SU-DHL-6 (cell line): ENCODE measurements at regions not wholly inside any gene's neighbourhood (a gene's known extent, or its start where the extent isn't known, plus 50 kb on each side); places are given as distances from the start of the nearest gene placed in this dataset.

Source experiments
- H2AFZ ChIP-seq: fragments of 200-600 bp; sonication (generic); 2 replicates; pipeline ENCODE4 v1.6.1; 2014; ENCODE audit warnings: low read depth, mild to moderate bottlenecking, moderate library complexity, mixed read lengths, antibody characterized with exemption, low read length; ENCODE audit not compliant: severe bottlenecking
- H3F3A ChIP-seq: fragments of 200-600 bp; shearing (Covaris generic); 2 replicates; pipeline ENCODE4 v1.6.0; 2016; ENCODE audit warnings: antibody characterized with exemption, mild to moderate bottlenecking; ENCODE audit not compliant: insufficient read depth
- H3K27ac ChIP-seq: fragments of 200-600 bp; sonication (generic); 2 replicates; pipeline ENCODE4 v1.5.1; 2016; ENCODE audit warnings: low read depth, mild to moderate bottlenecking, low read length, moderate library complexity, mixed read lengths
- H3K27me3 ChIP-seq: fragments of 200-600 bp; sonication (generic), shearing (Covaris generic); 2 replicates; pipeline ENCODE4 v1.6.0; 2014; ENCODE audit warnings: mild to moderate bottlenecking, low read length
- H3K36me3 ChIP-seq: fragments of 200-600 bp; sonication (generic); 2 replicates; pipeline ENCODE4 v1.6.1; 2014; ENCODE audit warnings: mild to moderate bottlenecking, low read length, mixed read lengths
- H3K4me2 ChIP-seq: fragments of 300-600, 200-600 bp; shearing (Covaris generic), sonication (generic); 2 replicates; pipeline ENCODE4 v1.6.0; 2014; ENCODE audit warnings: low read length, low read depth, mild to moderate bottlenecking; ENCODE audit not compliant: poor library complexity, severe bottlenecking
- H3K4me3 ChIP-seq: fragments of 200-600 bp; sonication (generic); 2 replicates; pipeline ENCODE4 v1.5.1; 2014; ENCODE audit warnings: antibody characterized with exemption, low read length, mild to moderate bottlenecking, mixed read lengths; ENCODE audit not compliant: insufficient read depth, poor library complexity, severe bottlenecking
- H3K79me2 ChIP-seq: fragments of 200-600 bp; sonication (generic); 2 replicates; pipeline ENCODE4 v1.6.1; 2014; ENCODE audit warnings: mild to moderate bottlenecking, low read length, moderate library complexity; ENCODE audit not compliant: insufficient read depth
- H3K9ac ChIP-seq: fragments of 200-600 bp; sonication (generic); 2 replicates; pipeline ENCODE4 v1.7.0; 2014; ENCODE audit warnings: mild to moderate bottlenecking, low read length
- H3K9me2 ChIP-seq: fragments of 200-600 bp; sonication (generic); replicated peaks from 2 replicates; pipeline ENCODE4 v1.6.1; 2014; ENCODE audit warnings: low read length; ENCODE audit not compliant: insufficient read depth
- H3K9me3 ChIP-seq: fragments of 200-600 bp; sonication (generic); 2 replicates; pipeline ENCODE4 v1.6.1; 2014; ENCODE audit warnings: low read length, mixed read lengths; ENCODE audit not compliant: insufficient read depth
- H4K20me1 ChIP-seq: fragments of 200-600 bp; sonication (generic); 2 replicates; pipeline ENCODE4 v1.6.1; 2014; ENCODE audit warnings: low read depth, mild to moderate bottlenecking, antibody characterized with exemption, low read length, moderate library complexity, mixed read lengths
- CTCF ChIP-seq: fragments of 200-600 bp; sonication (generic); IDR thresholded peaks from one replicate; pipeline ENCODE4 v1.5.1; 2017; ENCODE audit warnings: antibody characterized with exemption, mild to moderate bottlenecking, low read length, moderate library complexity; ENCODE audit not compliant: insufficient read depth, poor library complexity, severe bottlenecking
- EZH2phosphoT487 ChIP-seq: fragments of 200-600 bp; sonication (generic), shearing (Covaris generic); conservative IDR thresholded peaks from 2 replicates; pipeline ENCODE4 v1.6.1; 2018; ENCODE audit warnings: mild to moderate bottlenecking, antibody characterized with exemption, low read length, moderate library complexity, mixed read lengths

GRCh38 chr6:917296-917695, 224.4 kb upstream of the EXOC2 start:
- Histone ChIP-seq H3K9me2 (no peaks in the 10 kb centered on the region), H3K9me3 (no peaks in the 10 kb centered on the region), H2AFZ (no peak overlapping the region), H3K27ac (no peak overlapping the region), H4K20me1 (no peaks in the 10 kb centered on the region), H3K4me2 (no peak overlapping the region), H3K9ac (no peak overlapping the region), H3F3A (no peaks in the 10 kb centered on the region), H3K79me2 (no peaks in the 10 kb centered on the region), H3K27me3 (no peaks in the 10 kb centered on the region), H3K4me3 (no peak overlapping the region), H3K36me3 (no peaks in the 10 kb centered on the region)
- no peak for TF ChIP-seq EZH2phosphoT487
- no peak for TF ChIP-seq CTCF

GRCh38 chr6:916131-916530, 223.2 kb upstream of the EXOC2 start:
- no peaks in the 10 kb centered on the region for H3K36me3 ChIP-seq

DNA sequence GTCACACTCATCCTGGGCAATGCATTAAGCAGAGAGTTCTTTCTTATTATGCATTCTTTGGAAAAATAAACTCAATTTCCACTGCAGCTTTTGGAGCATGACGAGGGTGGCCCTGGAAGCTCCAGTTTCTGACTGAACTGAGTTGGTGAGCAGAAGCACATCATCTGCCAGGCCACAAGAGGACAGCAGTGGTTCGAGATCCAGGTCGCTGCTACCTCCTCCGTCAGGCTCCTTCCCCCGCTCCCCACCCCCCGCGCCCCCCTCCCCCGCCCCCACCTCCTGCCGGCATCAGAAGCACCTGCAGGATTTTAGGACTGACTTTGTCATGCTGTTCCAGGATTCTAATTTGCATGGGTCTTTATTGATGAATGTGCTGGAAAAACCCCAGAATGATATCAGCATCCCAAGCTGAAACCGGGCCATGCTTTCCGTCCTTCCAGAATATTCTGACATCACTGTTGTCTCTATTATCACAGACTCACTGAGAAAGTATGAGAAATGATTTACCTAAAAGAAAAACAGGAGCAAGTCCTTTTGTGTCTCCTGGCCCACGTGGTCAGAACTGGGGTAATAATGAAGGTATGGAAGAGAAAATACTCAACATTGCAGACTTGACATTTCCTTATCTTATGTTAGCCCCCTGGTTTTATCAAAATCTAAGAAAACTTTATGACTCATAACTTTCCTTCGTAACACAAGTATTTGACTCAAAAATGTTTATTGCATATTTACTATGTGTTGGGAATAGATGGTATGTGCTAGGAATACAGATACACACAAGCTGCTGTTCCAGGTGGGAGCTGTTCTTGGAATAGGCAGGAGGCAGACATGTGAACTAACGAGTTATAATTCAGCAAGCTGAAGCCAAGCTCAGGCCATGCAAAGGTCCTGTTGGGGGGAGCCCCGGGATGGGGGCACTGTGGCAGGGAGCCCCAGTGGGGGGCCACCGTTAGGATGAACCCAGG, 220.2 kb upstream of the EXOC2 start:
- H3K9me2 ChIP-seq, result no peaks in the 10 kb centered on the region
- H3K9ac ChIP-seq, result no peak overlapping the region
- H3K27me3 ChIP-seq, result no peaks in the 10 kb centered on the region
- no peaks in the 10 kb centered on the region for H3K79me2 ChIP-seq
- no peaks in the 10 kb centered on the region for H3K36me3 ChIP-seq
- H3K27ac ChIP-seq, result no peak overlapping the region
- TF ChIP-seq CTCF, result no peak
- TF ChIP-seq EZH2phosphoT487, result no peak
- no peak overlapping the region for H3K4me3 ChIP-seq
- no peak overlapping the region for H2AFZ ChIP-seq
- H3K9me3 ChIP-seq, result no peaks in the 10 kb centered on the region
- H3F3A ChIP-seq, result no peaks in the 10 kb centered on the region
- H4K20me1 ChIP-seq, result no peaks in the 10 kb centered on the region
- H3K4me2 ChIP-seq, result no peak overlapping the region

More at GRCh38 chr6:916131-916530, 223.2 kb upstream of the EXOC2 start:
- no peak overlapping the region for H3K4me2 ChIP-seq
- H3K9me2 ChIP-seq, result no peaks in the 10 kb centered on the region
- no peaks in the 10 kb centered on the region for H3K79me2 ChIP-seq
- H3K9me3 ChIP-seq, result no peaks in the 10 kb centered on the region
- no peaks in the 10 kb centered on the region for H4K20me1 ChIP-seq
- H3K27me3 ChIP-seq, result no peaks in the 10 kb centered on the region
- no peak overlapping the region for H3K27ac ChIP-seq
- H2AFZ ChIP-seq, result no peak overlapping the region
- no peak for TF ChIP-seq CTCF
- no peak for TF ChIP-seq EZH2phosphoT487
- H3F3A ChIP-seq, result no peaks in the 10 kb centered on the region
- H3K4me3 ChIP-seq, result no peak overlapping the region
- no peak overlapping the region for H3K9ac ChIP-seq
